ENCODE measurements at regions not wholly inside any gene's neighbourhood (a gene's known extent, or its start where the extent isn't known, plus 50 kb on each side); places are given as distances from the start of the nearest gene placed in this dataset.

DNA sequence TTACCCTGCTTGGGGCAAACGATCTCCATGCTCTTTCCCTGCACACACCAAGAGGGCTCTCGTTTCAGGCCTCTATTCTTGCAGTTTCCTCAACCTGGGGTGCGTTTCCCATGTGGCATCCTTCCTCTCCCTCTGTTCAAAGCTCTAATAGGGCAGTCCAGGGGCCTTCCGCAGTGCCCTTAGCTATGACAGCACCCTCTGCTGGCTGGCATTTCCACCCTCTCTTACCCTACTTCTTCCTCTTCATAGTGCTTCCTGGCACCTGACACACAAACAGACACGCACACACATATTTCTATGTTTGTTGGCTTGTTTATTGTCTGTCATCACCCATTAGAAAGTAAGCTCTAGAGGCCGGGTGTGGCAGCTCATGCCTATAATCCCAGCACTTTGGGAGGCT lies 294.0 kb downstream of the CLIC5 start:
- no peak overlapping the region for H3K4me2 ChIP-seq (ENCODE audit: unreplicated experiment)
- DNase-seq, result no peak
- H3K9me2 ChIP-seq (ENCODE audit: insufficient read depth), result no peaks in the 10 kb centered on the region
- no peaks in the 10 kb centered on the region for H3K27me3 ChIP-seq (replicated peaks; ENCODE audit: insufficient read depth)
- no peak overlapping the region for H3K27ac ChIP-seq
- no peak overlapping the region for H2AFZ ChIP-seq
- TF ChIP-seq EZH2phosphoT487 (IDR thresholded peaks at IDR 0.05; ENCODE audit: insufficient read depth, low read depth) (no peak), EZH2 (IDR thresholded peaks at IDR 0.05; ENCODE audit: insufficient read depth, poor library complexity, severe bottlenecking) (no peak)
- in situ Hi-C loops (cut with MboI), result loop anchor here (25.0 kb wide), 2 partner anchors 284 to 1234 kb away; no protein-coding TSS in a partner anchor
- H3F3A ChIP-seq (ENCODE audit: insufficient read depth), result peaks cover 16% of the 10 kb centered on the region; the same call in 1 of the 2 replicates
- WGBS, 2 experiments (ENCODE audit: low coverage in 1 of 2, low lambda C conversion rate in 2 of 2, missing lambda C conversion rate in 2 of 2), result 80 to 81% methylated on average over 6 of the region's 6 CpGs
- no peaks in the 10 kb centered on the region for H3K79me2 ChIP-seq (ENCODE audit: insufficient read depth)
- no peaks in the 10 kb centered on the region for H4K20me1 ChIP-seq (ENCODE audit: insufficient read depth)
- H3K4me1 ChIP-seq (ENCODE audit: insufficient read depth), result peaks cover 19% of the 10 kb centered on the region
- H3K9me3 ChIP-seq (ENCODE audit: low read depth), result no peaks in the 10 kb centered on the region
- H3K36me3 ChIP-seq (ENCODE audit: low read depth), result no peaks in the 10 kb centered on the region
- H3K9ac ChIP-seq, result no peak overlapping the region
- no peak overlapping the region for H3K4me3 ChIP-seq

DNA sequence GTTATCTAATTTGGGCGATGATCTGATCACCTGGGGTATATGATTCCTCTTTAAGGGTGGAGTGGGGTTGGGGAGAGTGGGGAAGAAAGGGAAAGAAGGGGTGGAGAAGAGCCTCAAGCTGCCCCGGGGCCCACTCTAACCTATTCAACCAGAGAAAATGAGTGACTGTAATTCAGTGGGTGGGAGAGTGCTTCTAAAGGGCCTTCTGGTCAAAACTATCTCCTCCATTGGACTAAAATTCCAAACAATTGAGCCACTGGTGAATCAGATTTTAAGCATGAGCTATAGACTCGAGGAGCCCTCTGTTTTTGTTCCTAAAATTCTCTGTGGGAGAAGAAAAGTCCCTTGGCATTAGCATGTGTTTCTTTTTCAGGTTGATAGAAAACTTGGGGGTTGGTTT lies 296.8 kb downstream of the CLIC5 start:
- no peak for TF ChIP-seq EZH2 (IDR thresholded peaks at IDR 0.05; ENCODE audit: insufficient read depth, poor library complexity, severe bottlenecking)
- no peak for TF ChIP-seq EZH2phosphoT487 (IDR thresholded peaks at IDR 0.05; ENCODE audit: insufficient read depth, low read depth)

DNA sequence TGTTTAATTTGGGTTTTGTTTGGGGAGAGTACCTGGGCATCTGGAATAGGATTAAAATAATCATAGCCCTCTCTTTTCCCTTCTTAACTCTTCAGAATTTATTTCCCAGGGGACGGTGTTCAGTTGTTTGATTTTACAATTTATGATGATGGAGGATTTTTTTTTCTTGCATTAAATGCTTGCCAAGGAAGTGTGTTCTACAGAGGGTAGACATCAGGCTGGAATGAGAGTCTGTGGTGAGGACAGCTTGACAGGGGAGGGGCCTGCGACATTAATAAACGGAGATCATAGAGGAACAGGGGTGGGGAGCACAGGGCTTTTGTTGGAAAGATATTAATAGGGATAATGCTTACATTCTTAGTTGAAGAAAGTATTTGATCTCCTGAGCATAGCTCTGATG lies 297.5 kb downstream of the CLIC5 start:
- TF ChIP-seq EZH2phosphoT487 (IDR thresholded peaks at IDR 0.05; ENCODE audit: insufficient read depth, low read depth) (no peak), EZH2 (IDR thresholded peaks at IDR 0.05; ENCODE audit: insufficient read depth, poor library complexity, severe bottlenecking) (no peak)
- no peak overlapping the region for H3K27ac ChIP-seq
- no peaks in the 10 kb centered on the region for H3K36me3 ChIP-seq (ENCODE audit: low read depth)
- H3K9me2 ChIP-seq (ENCODE audit: insufficient read depth), result no peaks in the 10 kb centered on the region
- peak overlapping the region; percentile 6; the same call in 1 of the 2 replicates for H2AFZ ChIP-seq
- no peak overlapping the region for H3K4me3 ChIP-seq
- DNase-seq, result no peak
- no peaks in the 10 kb centered on the region for H3K9me3 ChIP-seq (ENCODE audit: low read depth)
- in situ Hi-C loops (cut with MboI), result loop anchor here (10.0 to 25.0 kb wide), 3 partner anchors 281 to 1231 kb away; no protein-coding TSS in a partner anchor
- no peak overlapping the region for H3K9ac ChIP-seq
- H3K4me2 ChIP-seq (ENCODE audit: unreplicated experiment), result no peak overlapping the region
- peaks cover 16% of the 10 kb centered on the region; the same call in 1 of the 2 replicates for H3F3A ChIP-seq (ENCODE audit: insufficient read depth)
- H3K79me2 ChIP-seq (ENCODE audit: insufficient read depth), result no peaks in the 10 kb centered on the region
- WGBS, 2 experiments (ENCODE audit: low coverage in 1 of 2, low lambda C conversion rate in 2 of 2, missing lambda C conversion rate in 2 of 2), result 91 to 93% methylated on average over 3 of the region's 3 CpGs
- H3K4me1 ChIP-seq (ENCODE audit: insufficient read depth), result peaks cover 28% of the 10 kb centered on the region
- no peaks in the 10 kb centered on the region for H4K20me1 ChIP-seq (ENCODE audit: insufficient read depth)
- H3K27me3 ChIP-seq (replicated peaks; ENCODE audit: insufficient read depth), result no peaks in the 10 kb centered on the region

More for the DNA sequence above, 296.8 kb downstream of the CLIC5 start:
- Histone ChIP-seq H3K27me3 (replicated peaks; ENCODE audit: insufficient read depth) (no peaks in the 10 kb centered on the region), H3K4me1 (ENCODE audit: insufficient read depth) (peaks cover 28% of the 10 kb centered on the region), H3F3A (ENCODE audit: insufficient read depth) (peaks cover 16% of the 10 kb centered on the region; the same call in 1 of the 2 replicates), H3K4me2 (ENCODE audit: unreplicated experiment) (peak overlapping the region; percentile 30), H3K27ac (peak overlapping the region; percentile 15; the same call in 1 of the 2 replicates), H3K4me3 (no peak overlapping the region), H3K9me2 (ENCODE audit: insufficient read depth) (no peaks in the 10 kb centered on the region), H3K9ac (no peak overlapping the region), H3K9me3 (ENCODE audit: low read depth) (no peaks in the 10 kb centered on the region), H4K20me1 (ENCODE audit: insufficient read depth) (no peaks in the 10 kb centered on the region), H3K79me2 (ENCODE audit: insufficient read depth) (no peaks in the 10 kb centered on the region), H3K36me3 (ENCODE audit: low read depth) (no peaks in the 10 kb centered on the region), H2AFZ (peak overlapping the region; percentile 6)
- peak; percentile 74 for DNase-seq
- WGBS, 2 experiments (ENCODE audit: low coverage in 1 of 2, low lambda C conversion rate in 2 of 2, missing lambda C conversion rate in 2 of 2), result 31 to 33% methylated on average over 2 to 3 of the region's 3 CpGs
- in situ Hi-C loops (cut with MboI), result loop anchor here (10.0 to 25.0 kb wide), 3 partner anchors 282 to 1232 kb away; no protein-coding TSS in a partner anchor

DNA sequence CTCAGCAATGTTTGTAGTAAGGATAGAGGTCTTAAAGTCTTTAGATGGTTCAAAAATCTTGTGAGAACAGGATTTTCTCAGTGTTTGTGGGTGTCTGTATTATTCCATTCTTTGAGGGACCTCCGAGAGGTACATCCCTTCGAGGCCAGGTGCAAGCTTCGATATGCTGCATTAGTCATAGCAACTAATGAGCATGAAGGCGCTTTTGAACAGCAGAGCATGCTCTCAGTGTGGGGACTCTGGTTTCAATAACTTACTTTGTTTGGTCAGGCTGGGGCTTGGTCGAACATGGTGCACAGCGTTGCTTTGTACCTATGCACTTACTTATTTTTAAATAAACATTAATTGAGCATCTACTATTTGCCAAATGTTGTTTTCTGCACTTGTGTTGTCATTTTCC lies 297.9 kb downstream of the CLIC5 start:
- WGBS, 2 experiments (ENCODE audit: low coverage in 1 of 2, low lambda C conversion rate in 2 of 2, missing lambda C conversion rate in 2 of 2), result 99% methylated on average over 6 of the region's 6 CpGs
- Histone ChIP-seq H3K4me3 (no peak overlapping the region), H2AFZ (no peak overlapping the region), H3K9me3 (ENCODE audit: low read depth) (no peaks in the 10 kb centered on the region), H4K20me1 (ENCODE audit: insufficient read depth) (no peaks in the 10 kb centered on the region), H3K27me3 (replicated peaks; ENCODE audit: insufficient read depth) (no peaks in the 10 kb centered on the region), H3K4me2 (ENCODE audit: unreplicated experiment) (no peak overlapping the region), H3K79me2 (ENCODE audit: insufficient read depth) (no peaks in the 10 kb centered on the region), H3K9ac (no peak overlapping the region), H3K27ac (no peak overlapping the region), H3F3A (ENCODE audit: insufficient read depth) (peaks cover 16% of the 10 kb centered on the region; the same call in 1 of the 2 replicates), H3K36me3 (ENCODE audit: low read depth) (no peaks in the 10 kb centered on the region), H3K4me1 (ENCODE audit: insufficient read depth) (peaks cover 30% of the 10 kb centered on the region), H3K9me2 (ENCODE audit: insufficient read depth) (no peaks in the 10 kb centered on the region)
- in situ Hi-C loops (cut with MboI), result loop anchor here (10.0 to 25.0 kb wide), 3 partner anchors 280 to 1230 kb away; no protein-coding TSS in a partner anchor
- TF ChIP-seq EZH2phosphoT487 (IDR thresholded peaks at IDR 0.05; ENCODE audit: insufficient read depth, low read depth) (no peak), EZH2 (IDR thresholded peaks at IDR 0.05; ENCODE audit: insufficient read depth, poor library complexity, severe bottlenecking) (no peak)
- no peak for DNase-seq
